Stimulated activated naive CD4-positive, alpha-beta T cell treated with Interleukin-2 at 50 U/mL for 16 hours (primary cell): ENCODE measurements at regions not wholly inside any gene's neighbourhood (a gene's known extent, or its start where the extent isn't known, plus 50 kb on each side); places are given as distances from the start of the nearest gene placed in this dataset.

Source experiments
- DNase-seq: peaks from one replicate; lab custom pipeline; 2025; lab: John Stamatoyannopoulos, UW

- no peak for DNase-seq
These were observed 305.7 kb upstream of the NRIP1 start for GRCh38 chr21:15370462-15370975.

- no peak for DNase-seq
These were observed 309.1 kb upstream of the NRIP1 start for GRCh38 chr21:15373941-15374340.

- no peak for DNase-seq
These were observed 315.0 kb upstream of the NRIP1 start for GRCh38 chr21:15379776-15380175.

- no peak for DNase-seq
These were observed 318.8 kb upstream of the NRIP1 start for GRCh38 chr21:15383588-15383987.

GRCh38 chr21:15390049-15390448 lies 325.2 kb upstream of the NRIP1 start:
- DNase-seq = no peak

- no peak for DNase-seq
These were observed 332.5 kb upstream of the NRIP1 start for GRCh38 chr21:15397258-15397657.

DNA sequence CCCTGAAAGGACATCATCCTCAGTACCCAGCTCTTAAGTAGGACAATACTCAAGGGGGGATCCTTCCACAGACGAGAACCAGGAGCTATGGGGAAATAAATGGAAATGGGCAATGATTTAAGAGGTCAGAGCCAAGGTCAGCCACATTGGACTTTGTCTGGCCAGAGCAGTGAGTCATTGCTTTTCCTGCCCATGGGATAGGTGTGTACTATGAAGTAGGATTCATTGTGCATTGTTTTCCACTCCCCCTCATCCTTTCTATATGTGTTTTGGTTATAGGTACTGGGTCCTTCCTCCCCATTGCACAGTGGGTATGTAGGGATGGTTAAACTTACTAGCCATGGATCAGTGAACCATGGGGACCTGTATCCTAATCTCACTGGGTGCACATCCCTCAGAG lies 328.9 kb upstream of the USP25 start:
- no peak for DNase-seq

DNA sequence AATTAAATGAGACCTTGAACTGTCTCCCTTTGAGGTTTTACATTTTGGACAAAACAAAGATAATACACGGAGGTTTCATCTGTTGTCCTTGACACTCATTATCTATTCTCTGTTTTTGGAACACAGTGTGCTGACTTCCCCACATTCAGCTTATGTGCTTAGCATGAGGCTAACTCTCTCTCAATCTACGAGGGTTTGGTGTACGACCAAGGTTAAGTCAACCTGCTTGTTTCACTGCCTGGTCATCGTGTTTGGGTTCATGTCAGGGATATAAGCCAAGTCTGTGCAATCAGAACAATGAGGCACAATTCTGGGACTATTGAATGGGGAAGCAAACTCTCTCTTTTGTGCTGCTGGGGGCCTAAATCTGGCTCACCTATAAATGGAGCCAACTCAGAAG lies 328.5 kb upstream of the USP25 start:
- DNase-seq = no peak

- no peak for DNase-seq
These were observed 324.6 kb upstream of the USP25 start for GRCh38 chr21:15405214-15405613.

DNA sequence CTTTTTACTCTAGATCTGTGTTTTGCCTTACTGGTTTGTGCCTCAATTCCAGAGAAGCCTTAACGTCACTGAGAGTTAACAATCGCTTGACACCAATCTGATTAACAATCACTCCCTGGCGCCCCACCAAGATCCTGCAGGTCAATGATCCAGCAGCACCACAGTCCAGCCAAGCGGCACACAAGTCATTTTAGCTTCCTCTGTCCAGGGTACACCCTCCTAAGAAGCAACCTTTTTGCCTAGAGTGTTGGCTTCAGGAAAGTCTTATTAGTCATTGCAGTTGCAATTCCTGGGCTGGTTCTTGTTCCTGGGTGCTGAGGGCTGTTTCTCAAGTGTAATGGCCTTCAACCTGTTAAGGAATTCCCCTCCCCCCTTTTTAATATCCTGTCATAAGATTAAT lies 323.0 kb upstream of the USP25 start:
- no peak for DNase-seq

DNA sequence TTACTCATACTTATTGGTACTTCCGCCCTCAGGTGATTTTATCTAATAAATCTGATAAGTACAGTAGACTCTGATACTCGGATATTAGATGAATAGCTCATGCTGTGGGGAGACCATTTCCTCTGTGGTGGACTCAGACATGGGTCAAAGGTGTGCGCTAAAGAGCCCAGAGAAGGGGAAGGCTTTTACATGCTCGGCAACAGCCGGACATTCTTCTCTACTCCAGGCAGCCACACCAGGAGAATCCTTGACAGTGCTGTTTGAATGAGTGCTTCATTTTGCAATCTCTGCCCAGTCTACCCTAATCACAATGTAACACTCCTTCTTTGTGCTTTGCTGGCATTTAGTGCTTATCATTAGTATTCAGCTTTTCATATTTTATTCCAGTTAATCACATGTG lies 322.2 kb upstream of the USP25 start:
- DNase-seq = no peak

DNA sequence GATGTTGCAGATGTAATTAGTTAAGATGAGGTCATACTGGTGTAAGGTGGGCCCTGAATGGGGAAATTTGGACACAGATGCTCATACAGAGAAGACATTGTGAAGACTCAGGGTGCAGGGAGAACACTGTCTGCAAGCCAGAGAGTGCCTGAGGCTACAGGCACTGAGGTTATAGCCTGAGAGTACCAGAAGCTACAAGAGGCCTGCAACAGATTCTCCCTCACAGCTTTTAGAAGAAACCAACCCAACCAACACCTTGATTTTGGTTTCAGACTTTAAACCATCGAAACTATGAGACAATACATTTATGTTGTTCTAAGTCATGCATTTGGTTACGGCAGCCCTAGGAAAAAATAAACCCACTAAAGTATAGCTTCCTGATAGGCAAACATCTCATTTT lies 321.7 kb upstream of the USP25 start:
- DNase-seq = no peak

GRCh38 chr21:15409031-15409430 lies 320.8 kb upstream of the USP25 start:
- no peak for DNase-seq

GRCh38 chr21:15410853-15411252 lies 318.9 kb upstream of the USP25 start:
- DNase-seq = no peak

DNA sequence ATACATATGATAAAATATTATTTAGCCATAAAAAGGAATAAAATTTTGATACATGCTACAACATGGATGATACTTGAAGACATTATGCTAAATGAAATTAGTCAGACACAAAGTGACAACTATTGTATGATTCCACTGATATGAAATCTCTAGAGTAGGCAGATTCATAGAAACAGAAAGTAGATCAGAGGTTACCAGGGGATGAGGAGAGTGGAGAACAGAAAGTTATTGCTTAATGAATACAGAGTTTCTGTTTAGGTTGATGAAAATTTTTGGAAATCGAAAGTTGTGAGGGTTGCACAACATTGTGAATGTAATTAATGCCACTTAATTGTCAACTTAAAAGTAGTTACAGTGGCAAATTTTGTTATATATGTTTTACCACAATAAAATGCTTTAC lies 315.7 kb upstream of the USP25 start:
- no peak for DNase-seq

- DNase-seq = no peak
These were observed 314.1 kb upstream of the USP25 start for GRCh38 chr21:15415541-15416261.

GRCh38 chr21:15421441-15421881 lies 308.3 kb upstream of the USP25 start:
- no peak for DNase-seq

DNA sequence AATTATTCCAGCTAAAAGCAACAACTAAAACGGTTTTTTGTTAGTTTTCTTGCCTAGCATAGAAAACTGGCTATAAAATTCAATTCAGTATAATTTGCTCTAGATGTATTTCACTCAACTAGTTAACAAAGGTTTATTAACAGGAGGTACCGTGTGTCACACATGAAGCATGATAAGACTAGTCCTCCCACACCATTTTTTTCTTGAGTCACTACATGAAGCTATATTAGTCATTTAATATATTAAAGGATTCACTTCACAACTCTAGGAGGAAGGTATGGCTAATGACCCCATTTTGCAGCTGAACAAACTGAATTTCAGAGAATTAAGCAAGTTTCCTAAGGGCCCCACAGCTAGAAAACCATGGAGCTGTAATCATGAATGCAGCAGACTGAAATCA lies 307.8 kb upstream of the USP25 start:
- DNase-seq = no peak

GRCh38 chr21:15422783-15423182 lies 307.0 kb upstream of the USP25 start:
- DNase-seq = no peak

DNA sequence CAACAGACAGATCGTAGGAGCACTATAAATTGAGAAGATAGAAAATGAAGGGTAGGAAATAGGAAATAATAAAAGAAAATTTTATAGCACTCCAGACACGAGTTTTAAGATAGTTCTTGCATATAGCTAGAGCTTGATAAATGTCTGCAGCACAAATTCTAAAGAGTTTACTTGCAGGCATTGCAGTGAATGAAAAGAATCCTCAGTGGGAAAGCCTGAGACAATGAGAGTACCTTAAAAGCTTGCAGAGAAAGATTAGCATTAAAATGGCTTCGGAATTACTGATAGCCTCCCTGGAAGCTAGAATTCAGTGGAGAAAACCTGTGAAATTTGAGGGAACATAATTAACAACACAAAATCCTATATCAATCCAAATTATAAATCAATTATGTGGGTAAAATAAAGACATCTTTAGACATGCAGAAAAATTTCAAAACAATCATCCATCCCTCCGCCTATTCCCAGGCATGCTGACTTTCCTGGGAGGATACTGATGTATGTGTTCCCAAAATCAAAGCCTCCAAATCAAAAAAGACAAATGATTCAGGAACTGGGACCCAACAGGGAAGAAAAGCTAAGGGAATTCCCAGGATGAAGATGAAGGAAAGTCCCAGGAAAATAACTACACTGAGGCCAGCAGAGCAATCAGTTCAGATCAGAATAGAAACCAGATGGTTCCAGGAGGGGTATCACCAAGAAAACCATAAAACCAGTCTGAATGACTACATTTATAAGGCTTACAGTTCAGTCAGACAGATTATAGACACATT lies 305.9 kb upstream of the USP25 start:
- no peak for DNase-seq

DNA sequence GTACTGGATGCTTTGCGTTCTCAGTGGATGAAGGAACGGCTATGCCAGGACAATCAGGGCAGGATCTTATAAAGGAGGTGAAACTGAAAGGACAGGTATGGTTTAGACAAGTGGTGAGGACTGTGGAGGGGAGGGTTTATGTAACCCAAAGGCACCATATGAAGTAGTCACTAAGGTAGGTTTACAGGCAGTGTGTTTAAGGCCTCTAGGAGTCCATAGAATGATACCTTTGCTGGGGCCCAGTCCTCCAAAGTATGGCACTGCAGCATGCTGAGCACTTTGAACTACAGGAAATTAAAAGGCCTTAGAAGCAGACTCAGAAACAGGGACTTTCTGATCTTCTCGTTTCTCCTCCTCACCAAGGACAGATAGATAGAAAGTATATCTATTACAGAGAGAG lies 304.7 kb upstream of the USP25 start:
- no peak for DNase-seq

DNA sequence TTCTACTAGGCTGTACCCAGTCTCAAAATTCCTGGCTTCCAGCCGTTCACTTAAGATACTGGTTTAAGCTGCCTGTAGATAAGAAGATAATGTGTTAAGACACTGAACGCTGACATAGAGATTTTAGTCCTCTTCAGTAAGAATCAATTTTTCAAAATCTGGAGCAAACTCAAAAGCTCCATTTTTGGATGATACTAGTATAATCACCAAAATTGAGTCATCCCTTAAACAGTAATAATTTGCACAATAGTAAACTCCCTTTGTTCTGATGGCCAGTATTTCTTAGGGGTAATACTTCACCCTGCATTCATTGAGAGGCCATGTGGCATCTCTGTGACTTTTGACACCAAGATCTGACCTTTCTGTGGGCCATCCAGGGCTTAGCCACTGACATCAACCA lies 299.8 kb upstream of the USP25 start:
- no peak for DNase-seq

GRCh38 chr21:15430577-15430976 lies 299.2 kb upstream of the USP25 start:
- DNase-seq = no peak
